Dedifferentiated amniotic fluid mesenchymal stem cell (primary cell): ENCODE measurements at regions not wholly inside any gene's neighbourhood (a gene's known extent, or its start where the extent isn't known, plus 50 kb on each side); places are given as distances from the start of the nearest gene placed in this dataset.

Experiments used
- DNase-seq: peaks from one replicate; pipeline ENCODE4 v3.0.0-alpha.2; 2016; ENCODE audit errors: extremely low spot score

GRCh38 chr13:102993348-102993747 lies 72.9 kb downstream of the SLC10A2 start:
- DNase-seq: no peak

- DNase-seq: no peak
Measured at GRCh38 chr13:102984210-102984609, 82.0 kb downstream of the SLC10A2 start.

- DNase-seq: no peak
Measured at GRCh38 chr13:102983496-102983895, 82.7 kb downstream of the SLC10A2 start.

- no peak for DNase-seq
Measured at GRCh38 chr13:102980331-102980982, 85.8 kb downstream of the SLC10A2 start.

- peak; percentile 54 for DNase-seq
Measured at GRCh38 chr13:102978168-102978567, 88.0 kb downstream of the SLC10A2 start.

GRCh38 chr13:102977471-102977870 lies 88.7 kb downstream of the SLC10A2 start:
- peak; percentile 24 for DNase-seq

- DNase-seq: no peak
Measured at GRCh38 chr13:102974317-102975087, 91.7 kb downstream of the SLC10A2 start.

GRCh38 chr13:102972191-102972590 lies 94.0 kb downstream of the SLC10A2 start:
- DNase-seq: no peak

GRCh38 chr13:102970542-102970941 lies 95.7 kb downstream of the SLC10A2 start:
- no peak for DNase-seq

- no peak for DNase-seq
Measured at GRCh38 chr13:102968572-102969228, 97.5 kb downstream of the SLC10A2 start.

GRCh38 chr13:102965802-102966201 lies 100.4 kb downstream of the SLC10A2 start:
- DNase-seq: no peak

- no peak for DNase-seq
Measured at GRCh38 chr13:102962430-102962829, 103.8 kb downstream of the SLC10A2 start.

- DNase-seq: no peak
Measured at GRCh38 chr13:102960959-102961358, 105.3 kb downstream of the SLC10A2 start.

GRCh38 chr13:102956449-102956848 lies 109.8 kb downstream of the SLC10A2 start:
- no peak for DNase-seq

- DNase-seq: no peak
Measured at GRCh38 chr13:102954350-102954749, 108.5 kb downstream of the ERCC5 start.

- no peak for DNase-seq
Measured at GRCh38 chr13:102951808-102952207, 106.0 kb downstream of the ERCC5 start.

GRCh38 chr13:102947745-102948405 lies 102.0 kb downstream of the ERCC5 start:
- DNase-seq: no peak

- DNase-seq: no peak
Measured at GRCh38 chr13:102945886-102946285, 100.1 kb downstream of the ERCC5 start.

- no peak for DNase-seq
Measured at GRCh38 chr13:102945324-102945815, 99.5 kb downstream of the ERCC5 start.

- DNase-seq: no peak
Measured at GRCh38 chr13:102944821-102945220, 99.0 kb downstream of the ERCC5 start.

- no peak for DNase-seq
Measured at GRCh38 chr13:102940770-102941169, 94.9 kb downstream of the ERCC5 start.

GRCh38 chr13:102940143-102940542 lies 94.3 kb downstream of the ERCC5 start:
- DNase-seq: no peak
